GM23338 (cell line): ENCODE measurements at regions not wholly inside any gene's neighbourhood (a gene's known extent, or its start where the extent isn't known, plus 50 kb on each side); places are given as distances from the start of the nearest gene placed in this dataset.

Experiments
- ATAC-seq: fragments of 200-7000 bp; cut with Tn5 transposase; 3 replicates; pipeline ENCODE4 v1.9.1; 2020
- DNase-seq: peaks from one replicate; pipeline ENCODE4 v3.0.0-alpha.2; 2015; ENCODE audit warnings: low spot score
- H2AFZ ChIP-seq: fragments of 200-600 bp; sonication (generic); 2 replicates; pipeline ENCODE4 v1.8.0; 2016; ENCODE audit warnings: antibody characterized with exemption, mild to moderate bottlenecking, moderate library complexity
- H3F3A ChIP-seq: fragments of 200-600 bp; sonication (generic); replicated peaks from 2 replicates; pipeline ENCODE4 v1.8.0; 2017; ENCODE audit warnings: antibody characterized with exemption, mixed run types, low read depth
- H3K27ac ChIP-seq: fragments of 200-600 bp; sonication (generic); 2 replicates; pipeline ENCODE4 v1.6.1; 2016; ENCODE audit warnings: low read depth
- H3K27me3 ChIP-seq: fragments of 200-600 bp; sonication (generic); 2 replicates; pipeline ENCODE4 v1.8.0; 2016; ENCODE audit warnings: mild to moderate bottlenecking, mixed run types, moderate library complexity; ENCODE audit not compliant: insufficient read depth
- H3K36me3 ChIP-seq: fragments of 200-600 bp; sonication (generic); 2 replicates; pipeline ENCODE4 v1.8.0; 2016; ENCODE audit warnings: mild to moderate bottlenecking; ENCODE audit not compliant: insufficient read depth
- H3K4me1 ChIP-seq: fragments of 200-600 bp; sonication (generic); 2 replicates; pipeline ENCODE4 v1.8.0; 2016; ENCODE audit warnings: mild to moderate bottlenecking, moderate library complexity; ENCODE audit not compliant: insufficient read depth
- H3K4me2 ChIP-seq: fragments of 200-600 bp; sonication (generic); 2 replicates; pipeline ENCODE4 v1.7.1; 2017; ENCODE audit warnings: mixed run types
- H3K4me3 ChIP-seq: fragments of 200-600 bp; sonication (generic); 2 replicates; pipeline ENCODE4 v1.6.1; 2016; ENCODE audit warnings: mixed run types
- H3K79me2 ChIP-seq: fragments of 200-600 bp; sonication (generic); replicated peaks from 2 replicates; pipeline ENCODE4 v1.8.0; 2017; ENCODE audit warnings: mild to moderate bottlenecking; ENCODE audit not compliant: insufficient read depth
- H3K9me2 ChIP-seq: fragments of 200-600 bp; sonication (generic); 2 replicates; pipeline ENCODE4 v1.8.0; 2017; ENCODE audit not compliant: insufficient read depth
- H4K20me1 ChIP-seq: fragments of 200-600 bp; sonication (generic); replicated peaks from 2 replicates; pipeline ENCODE4 v1.8.0; 2017; ENCODE audit warnings: mild to moderate bottlenecking; ENCODE audit not compliant: insufficient read depth
- H3K27ac Mint-ChIP-seq: 2 replicates; pipeline ENCODE4 v1.8.0; 2020; ENCODE audit warnings: inconsistent platforms, mild to moderate bottlenecking, moderate library complexity, mixed read lengths
- H3K27me3 Mint-ChIP-seq: 3 replicates; pipeline ENCODE4 v1.8.0; 2022; ENCODE audit warnings: low read depth, mild to moderate bottlenecking, moderate library complexity, mixed read lengths, inconsistent platforms; ENCODE audit not compliant: insufficient read depth, poor library complexity
- H3K36me3 Mint-ChIP-seq: 3 replicates; pipeline ENCODE4 v1.8.0; 2021; ENCODE audit warnings: low read depth, mild to moderate bottlenecking, inconsistent platforms, moderate library complexity, mixed read lengths
- H3K4me1 Mint-ChIP-seq: 3 replicates; pipeline ENCODE4 v1.8.0; 2020; ENCODE audit warnings: mild to moderate bottlenecking, inconsistent platforms, mixed read lengths
- H3K4me3 Mint-ChIP-seq: 3 replicates; pipeline ENCODE4 v1.8.0; 2021; ENCODE audit warnings: moderate library complexity, mild to moderate bottlenecking, inconsistent platforms, mixed read lengths
- H3K9me3 Mint-ChIP-seq: 3 replicates; pipeline ENCODE4 v1.8.0; 2020; ENCODE audit warnings: moderate library complexity, mild to moderate bottlenecking, inconsistent platforms, mixed read lengths
- CREB1 ChIP-seq: fragments of 250-450 bp; sonication (Bioruptor Pico); IDR thresholded peaks from 2 replicates; pipeline ENCODE4 v1.5.0; 2020; ENCODE audit warnings: low read depth, mild to moderate bottlenecking, moderate library complexity
- CTCF ChIP-seq, 2 experiments: fragments of 200-600 bp in 1 of 2; sonication (generic) in 1 of 2; conservative IDR thresholded peaks; 2 replicates each; pipeline versions ENCODE4 v1.5.1 to v1.6.1; 2016 to 2017; ENCODE audit warnings: antibody characterized with exemption in 2 of 2, low read depth in 2 of 2, mild to moderate bottlenecking in 2 of 2, moderate library complexity in 1 of 2
- JUNB ChIP-seq: IDR thresholded peaks from one replicate; pipeline ENCODE4 v1.6.1; 2016; ENCODE audit warnings: antibody characterized with exemption; ENCODE audit not compliant: unreplicated experiment
- POLR2AphosphoS5 ChIP-seq: IDR thresholded peaks from 2 replicates; pipeline ENCODE4 v1.6.1; 2016; ENCODE audit warnings: antibody characterized with exemption, low read depth
- STAT1 ChIP-seq: IDR thresholded peaks from one replicate; pipeline ENCODE4 v1.6.1; 2016; ENCODE audit warnings: antibody characterized with exemption; ENCODE audit not compliant: unreplicated experiment
- ZNF114 ChIP-seq: fragments of 250-450 bp; sonication (Bioruptor Pico); IDR thresholded peaks from 2 replicates; pipeline ENCODE4 v1.5.0; 2020; ENCODE audit warnings: mild to moderate bottlenecking, moderate library complexity
- ZNF331 ChIP-seq: fragments of 250-450 bp; sonication (Bioruptor Pico); IDR thresholded peaks from 2 replicates; pipeline ENCODE4 v1.5.0; 2020; ENCODE audit warnings: low read depth, mild to moderate bottlenecking, moderate library complexity
- TF ChIP-seq, protein P1 (sequence below): fragments of 250-450 bp; sonication (Bioruptor Pico); IDR thresholded peaks from 2 replicates; pipeline ENCODE4 v1.5.0; 2020; ENCODE audit warnings: mild to moderate bottlenecking, moderate library complexity

- Histone ChIP-seq H3K27ac (no peak overlapping the region), H3F3A (no peaks in the 10 kb centered on the region), H3K36me3 (no peaks in the 10 kb centered on the region), H2AFZ (peak overlapping the region; percentile 72), H3K4me2 (no peak overlapping the region), H4K20me1 (no peaks in the 10 kb centered on the region), H3K4me3 (no peak overlapping the region), H3K9me2 (no peaks in the 10 kb centered on the region), H3K4me1 (peaks cover 11% of the 10 kb centered on the region), H3K79me2 (no peaks in the 10 kb centered on the region), H3K27me3 (no peaks in the 10 kb centered on the region)
- H3K36me3 Mint-ChIP-seq: no peaks in the 10 kb centered on the region
- H3K27ac Mint-ChIP-seq: no peak overlapping the region
- TF ChIP-seq ZNF331 (CRISPR knock-in tag): no peak
- TF ChIP-seq JUNB: no peak
- TF ChIP-seq CTCF (conservative IDR thresholded peaks at IDR 0.05; ENCODE audit: low read depth in 2 of 2): peak; percentile 81 to 85
- no peak for TF ChIP-seq ZNF114 (CRISPR knock-in tag)
- no peak for TF ChIP-seq POLR2AphosphoS5
- no peak for TF ChIP-seq STAT1
- TF ChIP-seq, protein P1, sequence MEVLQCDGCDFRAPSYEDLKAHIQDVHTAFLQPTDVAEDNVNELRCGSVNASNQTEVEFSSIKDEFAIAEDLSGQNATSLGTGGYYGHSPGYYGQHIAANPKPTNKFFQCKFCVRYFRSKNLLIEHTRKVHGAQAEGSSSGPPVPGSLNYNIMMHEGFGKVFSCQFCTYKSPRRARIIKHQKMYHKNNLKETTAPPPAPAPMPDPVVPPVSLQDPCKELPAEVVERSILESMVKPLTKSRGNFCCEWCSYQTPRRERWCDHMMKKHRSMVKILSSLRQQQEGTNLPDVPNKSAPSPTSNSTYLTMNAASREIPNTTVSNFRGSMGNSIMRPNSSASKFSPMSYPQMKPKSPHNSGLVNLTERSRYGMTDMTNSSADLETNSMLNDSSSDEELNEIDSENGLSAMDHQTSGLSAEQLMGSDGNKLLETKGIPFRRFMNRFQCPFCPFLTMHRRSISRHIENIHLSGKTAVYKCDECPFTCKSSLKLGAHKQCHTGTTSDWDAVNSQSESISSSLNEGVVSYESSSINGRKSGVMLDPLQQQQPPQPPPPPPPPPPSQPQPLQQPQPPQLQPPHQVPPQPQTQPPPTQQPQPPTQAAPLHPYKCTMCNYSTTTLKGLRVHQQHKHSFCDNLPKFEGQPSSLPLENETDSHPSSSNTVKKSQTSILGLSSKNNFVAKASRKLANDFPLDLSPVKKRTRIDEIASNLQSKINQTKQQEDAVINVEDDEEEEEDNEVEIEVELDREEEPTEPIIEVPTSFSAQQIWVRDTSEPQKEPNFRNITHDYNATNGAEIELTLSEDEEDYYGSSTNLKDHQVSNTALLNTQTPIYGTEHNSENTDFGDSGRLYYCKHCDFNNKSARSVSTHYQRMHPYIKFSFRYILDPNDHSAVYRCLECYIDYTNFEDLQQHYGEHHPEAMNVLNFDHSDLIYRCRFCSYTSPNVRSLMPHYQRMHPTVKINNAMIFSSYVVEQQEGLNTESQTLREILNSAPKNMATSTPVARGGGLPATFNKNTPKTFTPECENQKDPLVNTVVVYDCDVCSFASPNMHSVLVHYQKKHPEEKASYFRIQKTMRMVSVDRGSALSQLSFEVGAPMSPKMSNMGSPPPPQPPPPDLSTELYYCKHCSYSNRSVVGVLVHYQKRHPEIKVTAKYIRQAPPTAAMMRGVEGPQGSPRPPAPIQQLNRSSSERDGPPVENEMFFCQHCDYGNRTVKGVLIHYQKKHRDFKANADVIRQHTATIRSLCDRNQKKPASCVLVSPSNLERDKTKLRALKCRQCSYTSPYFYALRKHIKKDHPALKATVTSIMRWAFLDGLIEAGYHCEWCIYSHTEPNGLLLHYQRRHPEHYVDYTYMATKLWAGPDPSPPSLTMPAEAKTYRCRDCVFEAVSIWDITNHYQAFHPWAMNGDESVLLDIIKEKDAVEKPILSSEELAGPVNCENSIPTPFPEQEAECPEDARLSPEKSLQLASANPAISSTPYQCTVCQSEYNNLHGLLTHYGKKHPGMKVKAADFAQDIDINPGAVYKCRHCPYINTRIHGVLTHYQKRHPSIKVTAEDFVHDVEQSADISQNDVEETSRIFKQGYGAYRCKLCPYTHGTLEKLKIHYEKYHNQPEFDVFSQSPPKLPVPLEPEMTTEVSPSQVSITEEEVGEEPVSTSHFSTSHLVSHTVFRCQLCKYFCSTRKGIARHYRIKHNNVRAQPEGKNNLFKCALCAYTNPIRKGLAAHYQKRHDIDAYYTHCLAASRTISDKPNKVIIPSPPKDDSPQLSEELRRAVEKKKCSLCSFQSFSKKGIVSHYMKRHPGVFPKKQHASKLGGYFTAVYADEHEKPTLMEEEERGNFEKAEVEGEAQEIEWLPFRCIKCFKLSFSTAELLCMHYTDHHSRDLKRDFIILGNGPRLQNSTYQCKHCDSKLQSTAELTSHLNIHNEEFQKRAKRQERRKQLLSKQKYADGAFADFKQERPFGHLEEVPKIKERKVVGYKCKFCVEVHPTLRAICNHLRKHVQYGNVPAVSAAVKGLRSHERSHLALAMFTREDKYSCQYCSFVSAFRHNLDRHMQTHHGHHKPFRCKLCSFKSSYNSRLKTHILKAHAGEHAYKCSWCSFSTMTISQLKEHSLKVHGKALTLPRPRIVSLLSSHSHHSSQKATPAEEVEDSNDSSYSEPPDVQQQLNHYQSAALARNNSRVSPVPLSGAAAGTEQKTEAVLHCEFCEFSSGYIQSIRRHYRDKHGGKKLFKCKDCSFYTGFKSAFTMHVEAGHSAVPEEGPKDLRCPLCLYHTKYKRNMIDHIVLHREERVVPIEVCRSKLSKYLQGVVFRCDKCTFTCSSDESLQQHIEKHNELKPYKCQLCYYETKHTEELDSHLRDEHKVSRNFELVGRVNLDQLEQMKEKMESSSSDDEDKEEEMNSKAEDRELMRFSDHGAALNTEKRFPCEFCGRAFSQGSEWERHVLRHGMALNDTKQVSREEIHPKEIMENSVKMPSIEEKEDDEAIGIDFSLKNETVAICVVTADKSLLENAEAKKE: no peak
- no peak for TF ChIP-seq CREB1 (CRISPR knock-in tag)
- H3K9me3 Mint-ChIP-seq: no peaks in the 10 kb centered on the region
- ATAC-seq: peak; percentile 47
- H3K4me3 Mint-ChIP-seq: no peak overlapping the region
- H3K4me1 Mint-ChIP-seq: peaks cover 12% of the 10 kb centered on the region; the same call in 2 of the 3 replicates
- peaks cover 7% of the 10 kb centered on the region for H3K27me3 Mint-ChIP-seq
- peak; percentile 62 for DNase-seq
Observed at GRCh38 chr5:146947181-146947941, 68.8 kb upstream of the PPP2R2B start.
